H1 (cell line): ENCODE measurements at regions not wholly inside any gene's neighbourhood (a gene's known extent, or its start where the extent isn't known, plus 50 kb on each side); places are given as distances from the start of the nearest gene placed in this dataset.

Experiments used
- CTCF ChIA-PET: fragments of 300-600 bp; sonication (Branson Sonifier 250); formaldehyde crosslinking; loops from one replicate; lab custom pipeline; 2021; ENCODE audit not compliant: partially characterized antibody; lab: Charles Lee
- POLR2A ChIA-PET: fragments of 300-600 bp; sonication (Branson Sonifier 250); formaldehyde crosslinking; loops from one replicate; lab custom pipeline; 2021; ENCODE audit warnings: inconsistent platforms; ENCODE audit not compliant: partially characterized antibody; lab: Charles Lee
- DNase-seq, 2 experiments: peaks; one replicate each; pipeline versions ENCODE4 v3.0.0 to v3.0.0-alpha.2; 2010 to 2022; ENCODE audit warnings: low spot score in 2 of 2, low read depth in 1 of 2, mixed read lengths in 1 of 2
- FAIRE-seq: peaks from 2 replicates; lab custom pipeline; 2011; peaks lifted over from hg19 to GRCh38; lab: Jason Lieb, UNC
- H2AFZ ChIP-seq: 2 replicates; pipeline ENCODE4 v1.8.1; 2012; ENCODE audit warnings: low read length, inconsistent platforms
- H2AK5ac ChIP-seq: 2 replicates; pipeline ENCODE4 v1.6.1; 2013; ENCODE audit warnings: low read depth, low read length
- H2BK120ac ChIP-seq: replicated peaks from 2 replicates; pipeline ENCODE3; 2013; ENCODE audit warnings: low read depth, low read length, inconsistent platforms
- H2BK12ac ChIP-seq: 2 replicates; pipeline ENCODE4 v1.6.1; 2013; ENCODE audit warnings: low read depth, low read length
- H2BK15ac ChIP-seq: 2 replicates; pipeline ENCODE4 v1.6.1; 2013; ENCODE audit warnings: low read length
- H2BK20ac ChIP-seq: 2 replicates; pipeline ENCODE4 v1.6.1; 2013; ENCODE audit warnings: low read length
- H2BK5ac ChIP-seq: 2 replicates; pipeline ENCODE4 v1.6.1; 2013; ENCODE audit warnings: low read depth, low read length
- H3K14ac ChIP-seq: 2 replicates; pipeline ENCODE4 v1.6.1; 2013; ENCODE audit warnings: inconsistent platforms; ENCODE audit not compliant: insufficient read length
- H3K18ac ChIP-seq: 2 replicates; pipeline ENCODE4 v1.6.1; 2013; ENCODE audit warnings: low read length; ENCODE audit errors: extremely low read depth
- H3K23ac ChIP-seq: 2 replicates; pipeline ENCODE4 v1.6.1; 2013; ENCODE audit warnings: inconsistent platforms; ENCODE audit not compliant: insufficient read length
- H3K23me2 ChIP-seq: 2 replicates; pipeline ENCODE4 v1.6.1; 2013; ENCODE audit warnings: low read depth, low read length
- H3K27ac ChIP-seq: 2 replicates; pipeline ENCODE4 v1.6.1; 2011; ENCODE audit warnings: low read depth, low read length, inconsistent platforms
- H3K27me3 ChIP-seq, 4 experiments: replicated peaks in 1 of 4; 1 replicate in 1 of 4; 2 replicates in 3 of 4; pipeline versions ENCODE4 v1.6.1 to v1.8.1; 2011 to 2013; ENCODE audit warnings: low read length in 3 of 4, mild to moderate bottlenecking in 3 of 4, inconsistent platforms in 2 of 4, mixed read lengths in 2 of 4, moderate library complexity in 1 of 4; ENCODE audit not compliant: control insufficient read depth in 3 of 4, insufficient read depth in 3 of 4; ENCODE audit errors: extremely low read depth in 1 of 4
- H3K36me3 ChIP-seq, 4 experiments: 2 replicates each; pipeline versions ENCODE4 v1.6.1 to v1.8.1; 2011 to 2013; ENCODE audit warnings: mild to moderate bottlenecking in 4 of 4, low read length in 3 of 4, moderate library complexity in 2 of 4, control low read depth in 1 of 4, inconsistent platforms in 1 of 4; ENCODE audit not compliant: insufficient read depth in 4 of 4, control insufficient read depth in 2 of 4
- H3K4ac ChIP-seq: replicated peaks from 2 replicates; pipeline ENCODE3; 2013; ENCODE audit warnings: low read length, low read depth, mixed read lengths, inconsistent platforms; ENCODE audit not compliant: insufficient read length
- H3K4me1 ChIP-seq, 4 experiments: replicated peaks in 1 of 4; 1 replicate in 1 of 4; 2 replicates in 3 of 4; pipeline versions ENCODE4 v1.6.1 to v1.8.1; 2011 to 2013; ENCODE audit warnings: low read length in 3 of 4, inconsistent platforms in 2 of 4, mixed read lengths in 1 of 4; ENCODE audit not compliant: insufficient read depth in 4 of 4, control insufficient read depth in 3 of 4
- H3K4me2 ChIP-seq, 2 experiments: 2 replicates each; pipeline versions ENCODE4 v1.6.1 to v1.8.1; 2011 to 2013; ENCODE audit warnings: low read depth in 2 of 2, low read length in 2 of 2, control low read depth in 1 of 2, inconsistent platforms in 1 of 2, mild to moderate bottlenecking in 1 of 2; ENCODE audit not compliant: insufficient read depth in 1 of 2
- H3K4me3 ChIP-seq, 4 experiments: fragments of 200-600, 300-600 bp in 1 of 4; sonication (generic), shearing (Covaris generic), sonication (Bioruptor Twin) in 1 of 4; 2 replicates each; pipeline versions ENCODE4 v1.5.1 to v1.8.1; 2011 to 2016; ENCODE audit warnings: low read length in 4 of 4, low read depth in 3 of 4, control low read depth in 2 of 4, inconsistent platforms in 2 of 4, mild to moderate bottlenecking in 2 of 4, mixed read lengths in 1 of 4, moderate library complexity in 1 of 4; ENCODE audit not compliant: insufficient read depth in 2 of 4; ENCODE audit errors: extremely low read depth in 1 of 4
- H3K56ac ChIP-seq: replicated peaks from 2 replicates; pipeline ENCODE3; 2013; ENCODE audit warnings: low read depth, mild to moderate bottlenecking, mixed read lengths, low read length, inconsistent platforms; ENCODE audit not compliant: insufficient read length
- H3K79me1 ChIP-seq: 2 replicates; pipeline ENCODE4 v1.6.1; 2013; ENCODE audit warnings: low read depth, low read length, control low read depth
- H3K79me2 ChIP-seq, 2 experiments: 2 replicates each; pipeline versions ENCODE4 v1.6.1 to v1.8.1; 2012 to 2013; ENCODE audit warnings: low read length in 2 of 2, mild to moderate bottlenecking in 2 of 2, inconsistent platforms in 1 of 2; ENCODE audit not compliant: insufficient read depth in 2 of 2, control insufficient read depth in 1 of 2
- H3K9ac ChIP-seq, 4 experiments: replicated peaks in 1 of 4; 1 replicate in 1 of 4; 2 replicates in 3 of 4; pipeline versions ENCODE4 v1.6.1 to v1.8.1; 2011 to 2013; ENCODE audit warnings: low read depth in 3 of 4, low read length in 3 of 4, control low read depth in 2 of 4, mild to moderate bottlenecking in 2 of 4, moderate library complexity in 2 of 4, inconsistent platforms in 1 of 4; ENCODE audit errors: extremely low read depth in 1 of 4
- H3K9me3 ChIP-seq, 2 experiments: 2 replicates each; pipeline versions ENCODE4 v1.6.1 to v1.8.1; 2012 to 2013; ENCODE audit warnings: mild to moderate bottlenecking in 2 of 2, moderate library complexity in 2 of 2, control low read depth in 1 of 2, inconsistent platforms in 1 of 2, low read depth in 1 of 2, low read length in 1 of 2, mixed read lengths in 1 of 2; ENCODE audit not compliant: insufficient read depth in 2 of 2
- H4K20me1 ChIP-seq, 2 experiments: replicated peaks in 1 of 2; 2 replicates each; pipeline versions ENCODE3 to v1.8.1; 2011 to 2013; ENCODE audit warnings: inconsistent platforms in 2 of 2, low read length in 2 of 2, mild to moderate bottlenecking in 1 of 2; ENCODE audit not compliant: insufficient read depth in 2 of 2, control insufficient read depth in 1 of 2
- H4K5ac ChIP-seq: 2 replicates; pipeline ENCODE4 v1.6.1; 2013; ENCODE audit warnings: low read length, low read depth, mixed read lengths, inconsistent platforms; ENCODE audit not compliant: insufficient read length
- H4K8ac ChIP-seq: 2 replicates; pipeline ENCODE4 v1.8.0; 2013; ENCODE audit warnings: mild to moderate bottlenecking, moderate library complexity, low read length, inconsistent platforms; ENCODE audit not compliant: insufficient read depth; ENCODE audit errors: extremely low read depth
- H4K91ac ChIP-seq: replicated peaks from 2 replicates; pipeline ENCODE3; 2013; ENCODE audit warnings: low read length, mixed read lengths, inconsistent platforms; ENCODE audit not compliant: insufficient read length
- CEBPB ChIP-seq: IDR thresholded peaks from 2 replicates; pipeline ENCODE4 v1.6.1; 2012; ENCODE audit warnings: low read depth, low read length
- E2F6 ChIP-seq: IDR thresholded peaks from 2 replicates; pipeline ENCODE4 v1.6.1; 2012; ENCODE audit warnings: inconsistent platforms
- EP300 ChIP-seq, 2 experiments: IDR thresholded peaks; 1 replicate in 1 of 2; 2 replicates in 1 of 2; pipeline ENCODE4 v1.6.1; 2011 to 2012; ENCODE audit warnings: low read depth in 2 of 2, low read length in 2 of 2, mild to moderate bottlenecking in 2 of 2, borderline replicate concordance in 1 of 2, inconsistent platforms in 1 of 2, moderate library complexity in 1 of 2
- KDM4A ChIP-seq: IDR thresholded peaks from one replicate; pipeline ENCODE4 v1.7.1; 2012; ENCODE audit warnings: low read depth, mild to moderate bottlenecking, moderate library complexity, low read length, inconsistent platforms; ENCODE audit not compliant: severe bottlenecking
- NANOG ChIP-seq: IDR thresholded peaks from 2 replicates; pipeline ENCODE4 v1.6.1; 2011; ENCODE audit warnings: low read length, low read depth, mild to moderate bottlenecking, inconsistent platforms; ENCODE audit not compliant: insufficient read depth, poor library complexity, severe bottlenecking
- NRF1 ChIP-seq: IDR thresholded peaks from 2 replicates; pipeline ENCODE4 v1.6.1; 2011; ENCODE audit warnings: mild to moderate bottlenecking, low read depth, low read length, improper control_type of control experiment
- POLR2A ChIP-seq, 2 experiments: IDR thresholded peaks; 1 replicate in 1 of 2; 2 replicates in 1 of 2; pipeline ENCODE4 v1.6.1; 2011; ENCODE audit warnings: low read depth in 2 of 2, low read length in 2 of 2, mild to moderate bottlenecking in 2 of 2; ENCODE audit errors: control extremely low read depth in 1 of 2
- SIN3A ChIP-seq, 2 experiments: IDR thresholded peaks in 1 of 2; conservative IDR thresholded peaks in 1 of 2; 2 replicates each; pipeline ENCODE4 v1.6.1; 2011 to 2012; ENCODE audit warnings: low read length in 2 of 2, improper control_type of control experiment in 1 of 2, low read depth in 1 of 2, mild to moderate bottlenecking in 1 of 2
- SP1 ChIP-seq: IDR thresholded peaks from 2 replicates; pipeline ENCODE4 v1.6.1; 2011; ENCODE audit warnings: low read depth, low read length
- TAF7 ChIP-seq: optimal IDR thresholded peaks from 2 replicates; pipeline ENCODE3; 2011; ENCODE audit warnings: low read depth, mild to moderate bottlenecking, inconsistent platforms, low read length, moderate library complexity, borderline replicate concordance
- TCF12 ChIP-seq: IDR thresholded peaks from 2 replicates; pipeline ENCODE4 v1.6.1; 2011; ENCODE audit warnings: low read depth, mild to moderate bottlenecking, low read length
- USF2 ChIP-seq: IDR thresholded peaks from 2 replicates; pipeline ENCODE4 v1.6.1; 2011; ENCODE audit warnings: low read length, improper control_type of control experiment
- WGBS, 2 experiments: shearing (Covaris generic) in 1 of 2; methylation state at CpG; one replicate each; pipeline versions ENCODE4 v1.1.6 to v1.1.7; 2013 to 2015; ENCODE audit warnings: low lambda C conversion rate in 2 of 2, mixed read lengths in 2 of 2, inconsistent platforms in 1 of 2, low coverage in 1 of 2, missing lambda C conversion rate in 1 of 2; ENCODE audit not compliant: insufficient replicate concordance in 2 of 2, insufficient coverage in 1 of 2, insufficient read length in 1 of 2; ENCODE audit errors: extremely low coverage in 1 of 2, missing lambda C conversion rate in 1 of 2; 5-methylcytosine and 5-hydroxymethylcytosine counted together

- Histone ChIP-seq H4K8ac (no peak overlapping the region), H3K9ac (no peak overlapping the region), H3K9me3 (peaks cover 18 to 22% of the 10 kb centered on the region in 2 experiments), H3K79me2 (no peaks in the 10 kb centered on the region), H3K4me2 (no peak overlapping the region), H4K5ac (no peak overlapping the region), H3K27me3 (no peaks in the 10 kb centered on the region), H3K56ac (no peak overlapping the region), H2BK120ac (no peak overlapping the region), H3K23me2 (peaks cover 2% of the 10 kb centered on the region; the same call in 1 of the 2 replicates), H2AK5ac (no peak overlapping the region), H3K4me3 (no peak overlapping the region), H4K91ac (no peak overlapping the region), H2BK15ac (no peak overlapping the region), H4K20me1 (peaks cover 0 to 2% of the 10 kb centered on the region in 2 experiments), H3K14ac (no peak overlapping the region), H3K79me1 (no peaks in the 10 kb centered on the region), H2BK20ac (no peak overlapping the region), H3K23ac (no peak overlapping the region), H3K27ac (no peak overlapping the region), H2AFZ (no peak overlapping the region), H3K18ac (no peak overlapping the region), H2BK12ac (no peak overlapping the region), H3K36me3 (no peaks in the 10 kb centered on the region; a peak in 1 of 8 replicates), H3K4me1 (peaks cover 0 to 2% (median 0%) of the 10 kb centered on the region in 4 experiments; a peak in 1 of 7 replicates), H3K4ac (no peak overlapping the region), H2BK5ac (no peak overlapping the region)
- ChIA-PET CTCF (no interaction called here), POLR2A (no interaction called here)
- 88% methylated on average over 5 of the region's 8 CpGs; no CpG with 5 or more reads in 1 of the 2 experiments for WGBS, 2 experiments
- FAIRE-seq (no peak), DNase-seq (no peak)
- TF ChIP-seq NANOG: no peak
- no peak for TF ChIP-seq SP1
- TF ChIP-seq EP300 (IDR thresholded peaks at IDR 0.05; ENCODE audit: borderline replicate concordance in 1 of 2, low read depth in 2 of 2, low read length in 2 of 2): no peak
- no peak for TF ChIP-seq SIN3A (conservative IDR thresholded peaks at IDR 0.05 in 1 of 2, IDR thresholded peaks at IDR 0.05 in 1 of 2; ENCODE audit: low read depth in 1 of 2, low read length in 2 of 2)
- TF ChIP-seq NRF1: no peak
- TF ChIP-seq USF2: no peak
- no peak for TF ChIP-seq E2F6
- TF ChIP-seq POLR2A (IDR thresholded peaks at IDR 0.05; ENCODE audit: control extremely low read depth in 1 of 2, low read depth in 2 of 2, low read length in 2 of 2): no peak
- no peak for TF ChIP-seq TAF7
- no peak for TF ChIP-seq TCF12
- TF ChIP-seq CEBPB: no peak
- no peak for TF ChIP-seq KDM4A
Measured at GRCh38 chr2:239711911-239712570, 311.2 kb upstream of the HDAC4 start.
